Smooth muscle cell (in vitro differentiated cells): ENCODE measurements at regions not wholly inside any gene's neighbourhood (a gene's known extent, or its start where the extent isn't known, plus 50 kb on each side); places are given as distances from the start of the nearest gene placed in this dataset.

ENCODE experiments used
- DNase-seq: peaks from one replicate; lab custom pipeline; 2025; ENCODE audit not compliant: unreplicated experiment; lab: John Stamatoyannopoulos, UW
- H2AFZ ChIP-seq: fragments of 200-600 bp; sonication (generic); 2 replicates; pipeline ENCODE4 v1.6.0; 2016; ENCODE audit warnings: antibody characterized with exemption, low read depth, mild to moderate bottlenecking
- H3F3A ChIP-seq: fragments of 200-600 bp; sonication (generic); 2 replicates; pipeline ENCODE4 v1.6.0; 2017; ENCODE audit warnings: antibody characterized with exemption, low read depth
- H3K27ac ChIP-seq: fragments of 200-600 bp; sonication (generic); 2 replicates; pipeline ENCODE4 v1.5.1; 2016; ENCODE audit warnings: low read depth, mild to moderate bottlenecking
- H3K27me3 ChIP-seq: fragments of 200-600 bp; sonication (generic); 2 replicates; pipeline ENCODE4 v1.6.1; 2016; ENCODE audit warnings: low read depth, mild to moderate bottlenecking
- H3K36me3 ChIP-seq: fragments of 200-600 bp; sonication (generic); 2 replicates; pipeline ENCODE4 v1.5.1; 2016; ENCODE audit warnings: low read depth
- H3K4me1 ChIP-seq: fragments of 200-600 bp; sonication (generic); 2 replicates; pipeline ENCODE4 v1.5.1; 2016; ENCODE audit warnings: low read depth
- H3K4me2 ChIP-seq: fragments of 200-600 bp; sonication (generic); 2 replicates; pipeline ENCODE4 v1.6.0; 2016; ENCODE audit warnings: mild to moderate bottlenecking
- H3K4me3 ChIP-seq: fragments of 200-600 bp; sonication (generic); 2 replicates; pipeline ENCODE4 v1.5.1; 2016; ENCODE audit warnings: mild to moderate bottlenecking
- H3K79me2 ChIP-seq: fragments of 200-600 bp; sonication (generic); 2 replicates; pipeline ENCODE4 v1.6.0; 2016; ENCODE audit warnings: low read depth, mild to moderate bottlenecking
- H3K9ac ChIP-seq: fragments of 200-600 bp; sonication (generic); 2 replicates; pipeline ENCODE4 v1.6.0; 2016; ENCODE audit warnings: low read depth
- H3K9me3 ChIP-seq: fragments of 200-600 bp; sonication (generic); replicated peaks from 2 replicates; pipeline ENCODE4 v1.5.1; 2016; ENCODE audit warnings: low read depth
- H4K20me1 ChIP-seq: fragments of 200-600 bp; sonication (generic); 2 replicates; pipeline ENCODE4 v1.6.0; 2016; ENCODE audit warnings: low read depth
- CTCF ChIP-seq: fragments of 200-600 bp; sonication (generic); IDR thresholded peaks from 2 replicates; pipeline ENCODE4 v1.5.1; 2017; ENCODE audit warnings: borderline replicate concordance, mild to moderate bottlenecking, antibody characterized with exemption; ENCODE audit not compliant: insufficient read depth, poor library complexity, severe bottlenecking
- WGBS: methylation state at CpG from one replicate; pipeline ENCODE4 v1.1.7; 2016; ENCODE audit warnings: low lambda C conversion rate; 5-methylcytosine and 5-hydroxymethylcytosine counted together

- H3F3A ChIP-seq, result no peaks in the 10 kb centered on the region
- no peak overlapping the region for H3K4me2 ChIP-seq
- no peaks in the 10 kb centered on the region for H3K4me1 ChIP-seq
- H3K27ac ChIP-seq, result no peak overlapping the region
- no peaks in the 10 kb centered on the region for H3K27me3 ChIP-seq
- no peak for TF ChIP-seq CTCF
- H4K20me1 ChIP-seq, result no peaks in the 10 kb centered on the region
- DNase-seq, result no peak
- H3K36me3 ChIP-seq, result no peaks in the 10 kb centered on the region
- H3K79me2 ChIP-seq, result no peaks in the 10 kb centered on the region
- H3K9ac ChIP-seq, result no peak overlapping the region
- H3K4me3 ChIP-seq, result no peak overlapping the region
- H3K9me3 ChIP-seq, result peaks cover 9% of the 10 kb centered on the region
- WGBS, result 77% methylated on average over 6 of the region's 6 CpGs
- H2AFZ ChIP-seq, result no peak overlapping the region
These were observed 131.3 kb upstream of the NR3C1 start for GRCh38 chr5:143534761-143535154.

- 83% methylated on average over 3 of the region's 3 CpGs for WGBS
- no peak overlapping the region for H2AFZ ChIP-seq
- DNase-seq, result no peak
- H3K9me3 ChIP-seq, result peaks cover 4% of the 10 kb centered on the region
- no peaks in the 10 kb centered on the region for H3K27me3 ChIP-seq
- H3K4me3 ChIP-seq, result no peak overlapping the region
- H4K20me1 ChIP-seq, result no peaks in the 10 kb centered on the region
- no peak overlapping the region for H3K4me2 ChIP-seq
- no peak overlapping the region for H3K27ac ChIP-seq
- H3K36me3 ChIP-seq, result no peaks in the 10 kb centered on the region
- no peaks in the 10 kb centered on the region for H3K4me1 ChIP-seq
- no peaks in the 10 kb centered on the region for H3K79me2 ChIP-seq
- no peaks in the 10 kb centered on the region for H3F3A ChIP-seq
- H3K9ac ChIP-seq, result no peak overlapping the region
- no peak for TF ChIP-seq CTCF
These were observed 130.7 kb upstream of the NR3C1 start for GRCh38 chr5:143533978-143534760.

- Histone ChIP-seq H3K4me2 (no peak overlapping the region), H3K27ac (no peak overlapping the region), H3K27me3 (no peaks in the 10 kb centered on the region), H3F3A (no peaks in the 10 kb centered on the region), H3K79me2 (no peaks in the 10 kb centered on the region), H3K4me3 (no peak overlapping the region), H3K9ac (no peak overlapping the region), H4K20me1 (no peaks in the 10 kb centered on the region), H2AFZ (no peak overlapping the region), H3K4me1 (no peaks in the 10 kb centered on the region), H3K9me3 (no peaks in the 10 kb centered on the region), H3K36me3 (no peaks in the 10 kb centered on the region)
- 86% methylated on average over 3 of the region's 3 CpGs for WGBS
- no peak for DNase-seq
- no peak for TF ChIP-seq CTCF
These were observed 130.0 kb upstream of the NR3C1 start for GRCh38 chr5:143533475-143533874.

- no peak overlapping the region for H3K27ac ChIP-seq
- H3F3A ChIP-seq, result no peaks in the 10 kb centered on the region
- H3K36me3 ChIP-seq, result no peaks in the 10 kb centered on the region
- H3K27me3 ChIP-seq, result peaks cover 3% of the 10 kb centered on the region
- H4K20me1 ChIP-seq, result no peaks in the 10 kb centered on the region
- 75% methylated on average over 4 of the region's 4 CpGs for WGBS
- H3K4me3 ChIP-seq, result no peak overlapping the region
- no peaks in the 10 kb centered on the region for H3K4me1 ChIP-seq
- H3K79me2 ChIP-seq, result no peaks in the 10 kb centered on the region
- no peak for TF ChIP-seq CTCF
- no peak for DNase-seq
- H3K9ac ChIP-seq, result no peak overlapping the region
- no peak overlapping the region for H3K4me2 ChIP-seq
- H2AFZ ChIP-seq, result no peak overlapping the region
- no peaks in the 10 kb centered on the region for H3K9me3 ChIP-seq
These were observed 124.3 kb upstream of the NR3C1 start for GRCh38 chr5:143527808-143528207.
